T-helper 9 cell (primary cell): ENCODE measurements at regions not wholly inside any gene's neighbourhood (a gene's known extent, or its start where the extent isn't known, plus 50 kb on each side); places are given as distances from the start of the nearest gene placed in this dataset.
"Not testable (repeated sequence)": the region's sequence is repeated elsewhere in the genome, so short reads cannot be mapped to it uniquely, and the experiment has no call there.

Experiments
- DNase-seq: peaks from one replicate; pipeline ENCODE4 v3.0.0-alpha.2; 2020

GRCh38 chr3:59171491-59171890, 121.7 kb upstream of the CFAP20DC start:
- DNase-seq = no peak

- not testable (repeated sequence) for DNase-seq
Measured at GRCh38 chr3:59170166-59170565, 120.3 kb upstream of the CFAP20DC start.

GRCh38 chr3:59167756-59168155, 117.9 kb upstream of the CFAP20DC start:
- no peak for DNase-seq

GRCh38 chr3:59163953-59164352, 114.1 kb upstream of the CFAP20DC start:
- DNase-seq = no peak

- DNase-seq = no peak
Measured at GRCh38 chr3:59161048-59161447, 111.2 kb upstream of the CFAP20DC start.

GRCh38 chr3:59160133-59160746, 110.4 kb upstream of the CFAP20DC start:
- DNase-seq = no peak

- DNase-seq = no peak
Measured at GRCh38 chr3:59153648-59154047, 103.8 kb upstream of the CFAP20DC start.

- DNase-seq = no peak
Measured at GRCh38 chr3:59152943-59153342, 103.1 kb upstream of the CFAP20DC start.

GRCh38 chr3:59150039-59150438, 100.2 kb upstream of the CFAP20DC start:
- DNase-seq = no peak

- DNase-seq = no peak
Measured at GRCh38 chr3:59149166-59149565, 99.3 kb upstream of the CFAP20DC start.

GRCh38 chr3:59143447-59143846, 93.6 kb upstream of the CFAP20DC start:
- DNase-seq = no peak

GRCh38 chr3:59142556-59142955, 92.7 kb upstream of the CFAP20DC start:
- no peak for DNase-seq

GRCh38 chr3:59138966-59139365, 89.1 kb upstream of the CFAP20DC start:
- DNase-seq = no peak

- DNase-seq = no peak
Measured at GRCh38 chr3:59137415-59137814, 87.6 kb upstream of the CFAP20DC start.

GRCh38 chr3:59136081-59136480, 86.3 kb upstream of the CFAP20DC start:
- no peak for DNase-seq

GRCh38 chr3:59135096-59135495, 85.3 kb upstream of the CFAP20DC start:
- no peak for DNase-seq

- DNase-seq = no peak
Measured at GRCh38 chr3:59133311-59133710, 83.5 kb upstream of the CFAP20DC start.

GRCh38 chr3:59131016-59131766, 81.4 kb upstream of the CFAP20DC start:
- no peak for DNase-seq

GRCh38 chr3:59128685-59129084, 78.9 kb upstream of the CFAP20DC start:
- DNase-seq = no peak

GRCh38 chr3:59127071-59127470, 77.2 kb upstream of the CFAP20DC start:
- DNase-seq = no peak

- no peak for DNase-seq
Measured at GRCh38 chr3:59126446-59126845, 76.6 kb upstream of the CFAP20DC start.

GRCh38 chr3:59121346-59122144, 71.7 kb upstream of the CFAP20DC start:
- DNase-seq = no peak

- DNase-seq = no peak
Measured at GRCh38 chr3:59118928-59119327, 69.1 kb upstream of the CFAP20DC start.

GRCh38 chr3:59117396-59117795, 67.6 kb upstream of the CFAP20DC start:
- DNase-seq = no peak
